CD4-positive, alpha-beta memory T cell (primary cell): ENCODE measurements at regions not wholly inside any gene's neighbourhood (a gene's known extent, or its start where the extent isn't known, plus 50 kb on each side); places are given as distances from the start of the nearest gene placed in this dataset.

Experiments
- CTCF ChIA-PET: fragments of 350-600 bp; sonication (Branson Sonifier 250); formaldehyde crosslinking; loops from one replicate; lab custom pipeline; 2021; ENCODE audit warnings: inconsistent platforms; ENCODE audit not compliant: partially characterized antibody; lab: Charles Lee
- POLR2A ChIA-PET: fragments of 350-600 bp; sonication (Branson Sonifier 250); formaldehyde crosslinking; loops from one replicate; lab custom pipeline; 2021; ENCODE audit not compliant: partially characterized antibody; lab: Charles Lee
- DNase-seq, 5 donors: peaks; one replicate each; pipeline versions ENCODE4 v3.0.0 to v3.0.0-alpha.2; 2020 to 2022; ENCODE audit warnings: mixed read lengths in 1 of 5
- H3K27ac ChIP-seq: one replicate; pipeline ENCODE4 v1.7.0; 2013; ENCODE audit warnings: low read depth, low read length
- H3K27me3 ChIP-seq: 2 replicates; pipeline ENCODE4 v1.7.0; 2013; ENCODE audit warnings: mild to moderate bottlenecking, low read length, moderate library complexity; ENCODE audit not compliant: insufficient read depth
- H3K36me3 ChIP-seq: 2 replicates; pipeline ENCODE4 v1.7.0; 2013; ENCODE audit warnings: mild to moderate bottlenecking, low read length, moderate library complexity; ENCODE audit not compliant: insufficient read depth
- H3K4me1 ChIP-seq: 2 replicates; pipeline ENCODE4 v1.7.0; 2013; ENCODE audit warnings: mild to moderate bottlenecking, low read length, moderate library complexity; ENCODE audit not compliant: insufficient read depth
- H3K4me3 ChIP-seq, 2 donors: one replicate each; pipeline ENCODE4 v1.7.0; 2013; ENCODE audit warnings: low read length in 2 of 2, mild to moderate bottlenecking in 1 of 2
- H3K9me3 ChIP-seq, 2 donors: one replicate each; pipeline ENCODE4 v1.7.0; 2013; ENCODE audit warnings: low read length in 2 of 2, control low read depth in 1 of 2; ENCODE audit not compliant: control insufficient read depth in 1 of 2
- H3K27ac Mint-ChIP-seq, 7 donors: one replicate each; pipeline ENCODE4 v1.8.0; 2020 to 2021; ENCODE audit warnings: mixed read lengths in 7 of 7, mild to moderate bottlenecking in 6 of 7, inconsistent platforms in 3 of 7, moderate library complexity in 3 of 7
- H3K27me3 Mint-ChIP-seq, 2 donors: one replicate each; pipeline ENCODE4 v1.8.0; 2020 to 2021; ENCODE audit warnings: mixed read lengths in 2 of 2
- H3K36me3 Mint-ChIP-seq, 2 donors: one replicate each; pipeline ENCODE4 v1.8.0; 2020 to 2021; ENCODE audit warnings: mixed read lengths in 2 of 2, inconsistent platforms in 1 of 2, mild to moderate bottlenecking in 1 of 2
- H3K4me1 Mint-ChIP-seq, 4 donors: one replicate each; pipeline ENCODE4 v1.8.0; 2020 to 2021; ENCODE audit warnings: mixed read lengths in 4 of 4, mild to moderate bottlenecking in 1 of 4
- H3K4me3 Mint-ChIP-seq, 8 donors: one replicate each; pipeline ENCODE4 v1.8.0; 2020 to 2021; ENCODE audit warnings: mixed read lengths in 8 of 8, mild to moderate bottlenecking in 7 of 8, moderate library complexity in 6 of 8, inconsistent platforms in 3 of 8
- H3K9me3 Mint-ChIP-seq, 8 donors: one replicate each; pipeline ENCODE4 v1.8.0; 2020 to 2021; ENCODE audit warnings: mixed read lengths in 8 of 8, mild to moderate bottlenecking in 5 of 8, inconsistent platforms in 3 of 8, moderate library complexity in 1 of 8
- intact Hi-C: fragments of 100-400 bp; cut with micrococcal nuclease; formaldehyde crosslinking; loops from one replicate; pipeline ENCODE4 v1.15.1; 2023

DNA sequence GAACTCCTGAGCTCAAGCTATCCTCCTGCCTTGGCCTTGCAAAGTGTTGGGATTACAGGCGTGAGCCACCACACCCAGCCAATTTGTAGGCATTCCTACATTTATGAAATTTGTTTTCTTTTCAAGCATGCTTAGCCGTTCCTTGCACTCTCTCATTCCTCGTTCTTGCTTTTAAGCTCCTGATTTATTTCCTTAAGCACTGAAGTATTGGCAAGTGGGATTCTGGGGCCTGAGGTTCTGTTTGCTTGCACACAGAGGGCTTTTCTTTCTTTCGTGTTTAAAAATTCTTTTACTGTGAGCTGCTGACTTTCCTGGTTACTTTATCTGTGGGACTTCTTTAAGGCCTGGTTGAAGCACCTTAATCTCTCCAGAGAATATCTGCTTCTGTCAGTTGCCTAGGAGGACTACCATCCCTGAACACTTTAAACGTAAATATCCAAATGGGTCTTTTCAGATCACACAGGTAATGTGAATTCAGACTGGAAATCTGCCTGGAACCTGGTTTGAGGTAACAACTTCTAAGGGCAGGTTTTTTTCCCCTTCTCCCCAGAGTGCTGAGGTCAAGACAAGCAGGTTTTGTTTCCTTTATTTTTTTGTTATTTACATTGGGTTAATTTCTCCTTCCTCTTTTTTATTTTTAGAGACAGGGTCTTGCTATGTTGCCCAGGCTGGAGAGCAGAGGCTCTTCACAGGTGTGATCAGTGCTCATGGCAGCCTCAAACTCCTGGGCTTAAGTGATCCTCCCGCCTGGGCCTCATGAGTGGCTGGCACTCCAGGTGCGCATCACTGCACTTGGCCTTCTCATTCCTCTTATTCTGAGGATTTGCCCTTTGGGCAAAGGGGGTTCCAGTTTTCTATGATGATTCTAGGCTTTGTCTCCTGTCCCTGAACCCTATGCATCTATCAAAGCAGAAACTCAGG is 102.9 kb downstream of the PFKFB3 start:
- peaks cover 0 to 17% of the 10 kb centered on the region in 2 donors for H3K36me3 Mint-ChIP-seq
- peaks cover 2 to 6% (median 4%) of the 10 kb centered on the region in 4 donors for H3K4me1 Mint-ChIP-seq
- no peaks in the 10 kb centered on the region for H3K27me3 ChIP-seq
- POLR2A ChIA-PET = interaction anchor here (0.5 to 0.7 kb wide), 2 partner anchors 30 kb away, joined by 3 to 4 read pairs; no protein-coding TSS in a partner anchor
- no peaks in the 10 kb centered on the region for H3K9me3 ChIP-seq
- H3K27ac Mint-ChIP-seq = peak overlapping the region in 1 of 7 donors; percentile 17
- no peak for DNase-seq
- intact Hi-C loops = no loop called here
- CTCF ChIA-PET = no interaction called here
- no peaks in the 10 kb centered on the region for H3K27me3 Mint-ChIP-seq
- no peak overlapping the region for H3K4me3 Mint-ChIP-seq
- H3K4me1 ChIP-seq = peaks cover 6% of the 10 kb centered on the region
- peaks cover 0 to 8% (median 4%) of the 10 kb centered on the region in 8 donors for H3K9me3 Mint-ChIP-seq
- H3K27ac ChIP-seq = no peak overlapping the region
- no peaks in the 10 kb centered on the region for H3K36me3 ChIP-seq
- no peak overlapping the region for H3K4me3 ChIP-seq

- no peak overlapping the region for H3K27ac Mint-ChIP-seq
- no peak for DNase-seq
- Histone ChIP-seq H3K36me3 (no peaks in the 10 kb centered on the region), H3K4me3 (no peak overlapping the region), H3K27ac (no peak overlapping the region), H3K4me1 (no peaks in the 10 kb centered on the region), H3K9me3 (no peaks in the 10 kb centered on the region), H3K27me3 (no peaks in the 10 kb centered on the region)
- peaks cover 0 to 17% of the 10 kb centered on the region in 2 donors for H3K36me3 Mint-ChIP-seq
- peaks cover 0 to 8% (median 4%) of the 10 kb centered on the region in 8 donors for H3K9me3 Mint-ChIP-seq
- no peaks in the 10 kb centered on the region for H3K27me3 Mint-ChIP-seq
- H3K4me3 Mint-ChIP-seq = no peak overlapping the region
- intact Hi-C loops = no loop called here
- CTCF ChIA-PET = no interaction called here
- no peaks in the 10 kb centered on the region for H3K4me1 Mint-ChIP-seq
- POLR2A ChIA-PET = no interaction called here
Observed at GRCh38 chr10:6306917-6307316, 104.2 kb downstream of the PFKFB3 start.

GRCh38 chr10:6309816-6310215 is 107.1 kb downstream of the PFKFB3 start:
- Mint-ChIP-seq H3K9me3 (peaks cover 0 to 8% (median 4%) of the 10 kb centered on the region in 8 donors), H3K27me3 (no peaks in the 10 kb centered on the region), H3K4me3 (no peak overlapping the region), H3K27ac (no peak overlapping the region), H3K4me1 (no peaks in the 10 kb centered on the region), H3K36me3 (peaks cover 0 to 12% of the 10 kb centered on the region in 2 donors)
- intact Hi-C loops = no loop called here
- no peak for DNase-seq
- ChIA-PET POLR2A (no interaction called here), CTCF (interaction anchor here (1.0 kb wide), 1 partner anchor 90 kb away, joined by 3 read pairs; no protein-coding TSS in a partner anchor)
- H3K27ac ChIP-seq = no peak overlapping the region
- no peaks in the 10 kb centered on the region for H3K27me3 ChIP-seq
- no peaks in the 10 kb centered on the region for H3K9me3 ChIP-seq
- H3K36me3 ChIP-seq = no peaks in the 10 kb centered on the region
- H3K4me3 ChIP-seq = no peak overlapping the region
- H3K4me1 ChIP-seq = no peaks in the 10 kb centered on the region

- H3K27ac Mint-ChIP-seq = peak overlapping the region in 2 of 7 donors; percentile 2 to 28
Observed at GRCh38 chr10:6310977-6311376, 108.2 kb downstream of the PFKFB3 start.

DNA sequence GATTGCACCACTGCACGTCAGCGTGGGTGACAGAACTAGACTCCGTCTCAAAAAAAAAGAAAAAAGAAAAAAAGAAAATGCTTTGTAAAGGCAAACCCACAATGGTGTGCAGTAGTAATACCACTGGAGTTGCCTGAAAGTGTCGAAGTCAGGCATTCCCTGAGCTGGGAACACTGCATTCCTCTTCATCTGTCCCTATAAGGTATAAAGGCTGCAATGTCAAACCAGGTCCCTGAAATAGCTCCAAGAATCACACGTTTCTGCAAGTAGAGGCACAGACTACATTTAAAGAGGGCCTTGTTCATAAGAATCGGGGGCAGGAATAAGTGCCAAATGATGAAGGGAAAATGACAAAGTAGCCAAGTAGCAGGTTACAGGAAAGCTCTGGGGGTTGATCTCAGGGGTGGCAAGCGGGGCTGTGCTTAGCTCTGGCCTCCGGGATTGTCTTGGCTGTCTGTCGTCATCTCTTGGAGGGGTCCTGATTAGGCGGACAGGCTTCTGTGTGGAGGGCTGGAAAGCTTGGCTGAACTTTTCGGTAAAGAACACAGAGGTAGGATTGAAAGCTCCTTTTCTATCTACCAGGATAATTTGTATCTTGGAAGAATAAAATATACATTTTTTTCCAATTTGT is 109.1 kb downstream of the PFKFB3 start:
- intact Hi-C loops = no loop called here
- H3K27ac Mint-ChIP-seq = no peak overlapping the region
- CTCF ChIA-PET = interaction anchor here (0.7 to 1.8 kb wide), 3 partner anchors 11 to 89 kb away, joined by 3 to 5 read pairs (median 3); no protein-coding TSS in a partner anchor
- Histone ChIP-seq H3K36me3 (no peaks in the 10 kb centered on the region), H3K27ac (no peak overlapping the region), H3K4me3 (no peak overlapping the region), H3K4me1 (no peaks in the 10 kb centered on the region), H3K9me3 (no peaks in the 10 kb centered on the region), H3K27me3 (no peaks in the 10 kb centered on the region)
- H3K27me3 Mint-ChIP-seq = no peaks in the 10 kb centered on the region
- H3K4me3 Mint-ChIP-seq = no peak overlapping the region
- H3K36me3 Mint-ChIP-seq = peaks cover 0 to 17% of the 10 kb centered on the region in 2 donors
- DNase-seq = no peak
- H3K4me1 Mint-ChIP-seq = no peaks in the 10 kb centered on the region
- H3K9me3 Mint-ChIP-seq = peaks cover 0 to 5% (median 4%) of the 10 kb centered on the region in 8 donors
- POLR2A ChIA-PET = no interaction called here

More at GRCh38 chr10:6310977-6311376, 108.2 kb downstream of the PFKFB3 start:
- H3K36me3 Mint-ChIP-seq = peaks cover 0 to 13% of the 10 kb centered on the region in 2 donors
- H3K27me3 Mint-ChIP-seq = no peaks in the 10 kb centered on the region
- ChIA-PET CTCF (no interaction called here), POLR2A (no interaction called here)
- no peak for DNase-seq
- H3K4me1 ChIP-seq = no peaks in the 10 kb centered on the region
- H3K4me1 Mint-ChIP-seq = no peaks in the 10 kb centered on the region
- no peaks in the 10 kb centered on the region for H3K9me3 ChIP-seq
- peaks cover 0 to 8% (median 4%) of the 10 kb centered on the region in 8 donors for H3K9me3 Mint-ChIP-seq
- H3K27ac ChIP-seq = no peak overlapping the region
- H3K4me3 Mint-ChIP-seq = no peak overlapping the region
- H3K36me3 ChIP-seq = no peaks in the 10 kb centered on the region
- intact Hi-C loops = no loop called here
- no peak overlapping the region for H3K4me3 ChIP-seq
- no peaks in the 10 kb centered on the region for H3K27me3 ChIP-seq

DNA sequence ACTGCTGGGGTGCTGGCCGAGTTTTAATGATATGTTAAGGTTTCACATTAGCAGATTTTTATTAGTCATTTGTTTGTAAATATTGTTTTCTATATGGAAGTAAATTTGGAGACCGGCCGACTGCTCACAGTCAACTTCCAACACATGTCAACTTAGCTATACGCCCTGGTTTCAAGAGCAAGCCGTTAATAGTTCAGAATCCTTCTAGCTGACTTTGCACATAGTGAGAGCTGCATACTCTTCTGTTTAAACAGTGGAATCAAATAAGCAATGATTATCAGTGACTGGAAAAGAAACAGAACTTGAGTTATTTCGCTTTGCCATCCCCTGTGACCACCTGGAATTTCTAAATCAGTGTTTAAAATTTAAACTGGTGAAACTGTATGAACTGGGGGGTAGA is 109.9 kb downstream of the PFKFB3 start:
- Histone ChIP-seq H3K36me3 (no peaks in the 10 kb centered on the region), H3K27me3 (no peaks in the 10 kb centered on the region), H3K4me1 (no peaks in the 10 kb centered on the region), H3K9me3 (no peaks in the 10 kb centered on the region), H3K27ac (no peak overlapping the region), H3K4me3 (no peak overlapping the region)
- CTCF ChIA-PET = interaction anchor here (0.7 to 1.8 kb wide), 4 partner anchors 12 to 89 kb away, joined by 3 to 5 read pairs (median 4); no protein-coding TSS in a partner anchor
- Mint-ChIP-seq H3K4me1 (no peaks in the 10 kb centered on the region), H3K36me3 (peaks cover 0 to 16% of the 10 kb centered on the region in 2 donors), H3K27me3 (no peaks in the 10 kb centered on the region), H3K9me3 (peaks cover 0 to 4% (median 0%) of the 10 kb centered on the region in 8 donors), H3K27ac (no peak overlapping the region), H3K4me3 (no peak overlapping the region)
- POLR2A ChIA-PET = no interaction called here
- DNase-seq = no peak
- intact Hi-C loops = no loop called here
